HuH-7.5 (cell line): ENCODE measurements at regions not wholly inside any gene's neighbourhood (a gene's known extent, or its start where the extent isn't known, plus 50 kb on each side); places are given as distances from the start of the nearest gene placed in this dataset.
"Not testable (repeated sequence)": the region's sequence is repeated elsewhere in the genome, so short reads cannot be mapped to it uniquely, and the experiment has no call there.

Experiments used
- DNase-seq: peaks from one replicate; pipeline ENCODE4 v3.0.0; 2011; ENCODE audit warnings: low spot score

- no peak for DNase-seq
These were observed 602.0 kb upstream of the COBL start for GRCh38 chr7:51918581-51918980.

GRCh38 chr7:51901489-51901840, 584.9 kb upstream of the COBL start:
- no peak for DNase-seq

GRCh38 chr7:51900755-51901488, 584.3 kb upstream of the COBL start:
- not testable (repeated sequence) for DNase-seq

- DNase-seq = no peak
These were observed 583.0 kb upstream of the COBL start for GRCh38 chr7:51899611-51900010.

- DNase-seq = no peak
These were observed 565.8 kb upstream of the COBL start for GRCh38 chr7:51882412-51882811.

- DNase-seq = no peak
These were observed 564.7 kb upstream of the COBL start for GRCh38 chr7:51881309-51881708.

- DNase-seq = no peak
These were observed 562.3 kb upstream of the COBL start for GRCh38 chr7:51878865-51879264.

- DNase-seq = no peak
These were observed 552.8 kb upstream of the COBL start for GRCh38 chr7:51869452-51869851.

GRCh38 chr7:51867117-51867516, 550.5 kb upstream of the COBL start:
- no peak for DNase-seq

GRCh38 chr7:51860305-51860704, 543.7 kb upstream of the COBL start:
- DNase-seq = no peak

GRCh38 chr7:51850126-51850525, 533.5 kb upstream of the COBL start:
- no peak for DNase-seq

GRCh38 chr7:51847461-51848134, 531.0 kb upstream of the COBL start:
- DNase-seq = no peak

GRCh38 chr7:51839130-51839529, 522.5 kb upstream of the COBL start:
- DNase-seq = not testable (repeated sequence)

GRCh38 chr7:51827631-51828030, 511.0 kb upstream of the COBL start:
- DNase-seq = no peak

- DNase-seq = no peak
These were observed 507.4 kb upstream of the COBL start for GRCh38 chr7:51824050-51824449.

- DNase-seq = no peak
These were observed 506.8 kb upstream of the COBL start for GRCh38 chr7:51823437-51823836.

- DNase-seq = no peak
These were observed 501.2 kb upstream of the COBL start for GRCh38 chr7:51817694-51818225.

GRCh38 chr7:51805783-51806431, 489.3 kb upstream of the COBL start:
- not testable (repeated sequence) for DNase-seq

GRCh38 chr7:51802718-51803117, 486.1 kb upstream of the COBL start:
- no peak for DNase-seq

GRCh38 chr7:51797371-51797770, 480.8 kb upstream of the COBL start:
- DNase-seq = no peak

GRCh38 chr7:51792796-51793195, 476.2 kb upstream of the COBL start:
- DNase-seq = no peak

- no peak for DNase-seq
These were observed 472.9 kb upstream of the COBL start for GRCh38 chr7:51789489-51789888.

- DNase-seq = no peak
These were observed 469.7 kb upstream of the COBL start for GRCh38 chr7:51786284-51786683.
